GM12878 (cell line): ENCODE measurements at regions not wholly inside any gene's neighbourhood (a gene's known extent, or its start where the extent isn't known, plus 50 kb on each side); places are given as distances from the start of the nearest gene placed in this dataset.
A peak's percentile ranks its signal among the peaks of the same experiment; 100 is the strongest.

ENCODE experiments used
- ATAC-seq: fragments of 200-7000 bp; cut with Tn5 transposase; 3 replicates; pipeline ENCODE4 v1.9.1; 2020; ENCODE audit warnings: mild to moderate bottlenecking, moderate library complexity
- BruUV-seq: library from RNA; stranded (reverse); fragments of 400-500 nt; replicated peaks from 2 replicates; lab custom pipeline; 2021; lab: Mats Ljungman, UMichigan
- CTCF ChIA-PET: fragments of 300-600 bp; sonication (Branson Sonifier 250); formaldehyde crosslinking; extraction: SDS; loops from one replicate; lab custom pipeline; 2021; ENCODE audit warnings: inconsistent platforms; lab: Yijun Ruan, JAX
- POLR2A ChIA-PET: fragments of 350-600 bp; formaldehyde crosslinking; extraction: SDS; loops from one replicate; lab custom pipeline; 2021; ENCODE audit warnings: inconsistent platforms; lab: Charles Lee
- RAD21 ChIA-PET: fragments of 300-600 bp; sonication (Branson Sonifier 250); formaldehyde crosslinking; loops from one replicate; lab custom pipeline; 2023; ENCODE audit warnings: antibody characterized with exemption; ENCODE audit not compliant: unreplicated experiment; lab: Charles Lee
- SMC1A ChIA-PET: fragments of 300-600 bp; sonication (Branson Sonifier 250); formaldehyde crosslinking; loops from one replicate; lab custom pipeline; 2023; ENCODE audit not compliant: unreplicated experiment, uncharacterized antibody; lab: Charles Lee
- DNase-seq: peaks from one replicate; pipeline ENCODE4 v3.0.0-alpha.2; 2011; ENCODE audit warnings: low read depth, low spot score
- FAIRE-seq: peaks from 3 replicates; lab custom pipeline; 2011; peaks lifted over from hg19 to GRCh38; lab: Jason Lieb, UNC
- H2AFZ ChIP-seq: 2 replicates; pipeline ENCODE4 v1.6.0; 2011; ENCODE audit warnings: low read depth, low read length, control low read depth; ENCODE audit not compliant: control insufficient read depth
- H3K27ac ChIP-seq: 2 replicates; pipeline ENCODE4 v1.5.1; 2011; ENCODE audit warnings: control low read depth; ENCODE audit not compliant: control insufficient read depth, insufficient read depth
- H3K27me3 ChIP-seq, 2 experiments: replicated peaks in 1 of 2; 2 replicates each; pipeline versions ENCODE4 v1.6.0 to v1.6.1; 2011; ENCODE audit warnings: low read length in 1 of 2; ENCODE audit not compliant: control insufficient read depth in 2 of 2, insufficient read depth in 2 of 2
- H3K36me3 ChIP-seq, 2 experiments: 2 replicates each; pipeline ENCODE4 v1.5.1; 2011; ENCODE audit warnings: low read length in 1 of 2; ENCODE audit not compliant: control insufficient read depth in 2 of 2, insufficient read depth in 2 of 2
- H3K4me1 ChIP-seq: 2 replicates; pipeline ENCODE4 v1.6.1; 2011; ENCODE audit warnings: mild to moderate bottlenecking, low read length, moderate library complexity, mixed read lengths; ENCODE audit not compliant: control insufficient read depth, insufficient read depth
- H3K4me2 ChIP-seq: 2 replicates; pipeline ENCODE4 v1.6.0; 2011; ENCODE audit warnings: control low read depth; ENCODE audit not compliant: control insufficient read depth, insufficient read depth
- H3K4me3 ChIP-seq: fragments of 200-600 bp; sonication (generic); 2 replicates; pipeline ENCODE4 v1.5.1; 2016
- H3K79me2 ChIP-seq: 2 replicates; pipeline ENCODE4 v1.6.0; 2011; ENCODE audit warnings: low read length; ENCODE audit not compliant: control insufficient read depth, insufficient read depth
- H3K9ac ChIP-seq: 2 replicates; pipeline ENCODE4 v1.8.0; 2011; ENCODE audit warnings: low read length, control low read depth, mixed read lengths; ENCODE audit not compliant: control insufficient read depth, insufficient read depth
- H3K9me3 ChIP-seq: replicated peaks from 3 replicates; pipeline ENCODE4 v1.5.1; 2011; ENCODE audit warnings: mild to moderate bottlenecking, low read length; ENCODE audit not compliant: control insufficient read depth, insufficient read depth
- H4K20me1 ChIP-seq: 2 replicates; pipeline ENCODE4 v1.6.0; 2011; ENCODE audit not compliant: control insufficient read depth, insufficient read depth
- FOXM1 ChIP-seq: IDR thresholded peaks from 2 replicates; pipeline ENCODE4 v1.6.1; 2012; ENCODE audit warnings: low read depth, mild to moderate bottlenecking, inconsistent platforms, low read length, moderate library complexity
- MEF2A ChIP-seq: IDR thresholded peaks from 2 replicates; pipeline ENCODE4 v1.6.1; 2011; ENCODE audit warnings: low read depth, mild to moderate bottlenecking, low read length, moderate library complexity; ENCODE audit not compliant: insufficient read depth
- PML ChIP-seq: IDR thresholded peaks from 2 replicates; pipeline ENCODE4 v1.6.1; 2012; ENCODE audit warnings: low read length, inconsistent platforms
- RELA ChIP-seq: fragments of 450-650 bp; IDR thresholded peaks from 2 replicates; pipeline ENCODE4 v1.8.0; 2014; ENCODE audit warnings: borderline replicate concordance; ENCODE audit not compliant: partially characterized antibody
- TBL1XR1 ChIP-seq: IDR thresholded peaks from 2 replicates; pipeline ENCODE4 v1.6.1; 2012; ENCODE audit warnings: low read depth, low read length, improper control_type of control experiment
- ZNF207 ChIP-seq: fragments of 450-650 bp; IDR thresholded peaks from 2 replicates; pipeline ENCODE4 v1.6.1; 2014; ENCODE audit warnings: antibody characterized with exemption, mild to moderate bottlenecking, borderline replicate concordance
- WGBS: methylation state at CpG from one replicate; pipeline ENCODE4 v1.1.6; 2016; ENCODE audit warnings: low lambda C conversion rate; ENCODE audit not compliant: insufficient replicate concordance, insufficient coverage; ENCODE audit errors: missing lambda C conversion rate; 5-methylcytosine and 5-hydroxymethylcytosine counted together
- in situ Hi-C: fragments of 300-500 bp; cut with MboI; formaldehyde crosslinking; loops from 9 replicates; pipeline ENCODE4 v1.14.3; 2018; ENCODE audit warnings: mixed read lengths
- intact Hi-C: fragments of 100-400 bp; cut with micrococcal nuclease; formaldehyde crosslinking; loops from one replicate; pipeline ENCODE4 v1.14.2; 2022; ENCODE audit not compliant: unreplicated experiment
- TF ChIP-seq, protein P1 (sequence below), 3 experiments: IDR thresholded peaks in 2 of 3; conservative IDR thresholded peaks in 1 of 3; 2 replicates each; pipeline ENCODE4 v1.5.1; 2011; ENCODE audit warnings: low read depth in 3 of 3, low read length in 3 of 3, mild to moderate bottlenecking in 3 of 3, control low read depth in 2 of 3, moderate library complexity in 2 of 3, inconsistent platforms in 1 of 3, mixed read lengths in 1 of 3; ENCODE audit not compliant: control insufficient read depth in 2 of 3, insufficient read depth in 1 of 3; ENCODE audit errors: extremely low read depth in 1 of 3
- TF ChIP-seq, protein P2 (sequence below): IDR thresholded peaks from 2 replicates; pipeline ENCODE4 v1.6.1; 2011; ENCODE audit warnings: low read depth, mild to moderate bottlenecking, low read length, moderate library complexity, borderline replicate concordance; ENCODE audit errors: extremely low read depth

DNA sequence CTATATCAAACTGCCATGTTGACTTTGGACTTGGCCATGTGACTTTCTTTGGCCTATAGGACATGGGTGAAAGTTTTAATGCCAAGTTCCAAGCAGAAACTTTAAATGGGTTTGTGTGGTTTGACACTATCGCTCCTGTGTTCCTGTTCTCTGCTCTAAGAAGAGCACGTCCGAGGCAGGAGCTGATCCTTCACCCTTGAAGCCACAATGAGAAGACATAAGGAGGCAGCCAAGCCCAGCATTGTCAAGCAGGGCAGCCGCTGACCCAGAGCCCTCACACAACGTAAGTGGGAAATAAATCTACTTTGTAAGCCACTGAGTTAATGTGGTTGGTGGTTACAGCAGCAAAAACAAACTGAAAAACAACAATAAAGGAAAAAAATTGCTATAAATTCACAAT is 422.4 kb downstream of the PID1 start:
- H3K27ac ChIP-seq, result no peak overlapping the region
- CTCF ChIA-PET, result interaction anchor here (1.0 kb wide), 1 partner anchor 14 kb away, joined by 3 read pairs; no protein-coding TSS in a partner anchor
- no peaks in the 10 kb centered on the region for H3K79me2 ChIP-seq
- no peak for DNase-seq
- H3K27me3 ChIP-seq, result no peaks in the 10 kb centered on the region
- no TSS peak for BruUV-seq
- RAD21 ChIA-PET, result no interaction called here
- no peaks in the 10 kb centered on the region for H3K4me1 ChIP-seq
- H2AFZ ChIP-seq, result no peak overlapping the region
- ATAC-seq, result peak; percentile 57
- H3K9me3 ChIP-seq, result no peaks in the 10 kb centered on the region
- H3K36me3 ChIP-seq, result no peaks in the 10 kb centered on the region
- no peaks in the 10 kb centered on the region for H4K20me1 ChIP-seq
- in situ Hi-C loops, result no loop called here
- H3K4me2 ChIP-seq, result no peak overlapping the region
- H3K4me3 ChIP-seq, result no peak overlapping the region
- intact Hi-C loops, result no loop called here
- TF ChIP-seq FOXM1 (no peak), PML (no peak), RELA (no peak), TBL1XR1 (no peak), MEF2A (no peak), ZNF207 (no peak)
- TF ChIP-seq, protein P1, sequence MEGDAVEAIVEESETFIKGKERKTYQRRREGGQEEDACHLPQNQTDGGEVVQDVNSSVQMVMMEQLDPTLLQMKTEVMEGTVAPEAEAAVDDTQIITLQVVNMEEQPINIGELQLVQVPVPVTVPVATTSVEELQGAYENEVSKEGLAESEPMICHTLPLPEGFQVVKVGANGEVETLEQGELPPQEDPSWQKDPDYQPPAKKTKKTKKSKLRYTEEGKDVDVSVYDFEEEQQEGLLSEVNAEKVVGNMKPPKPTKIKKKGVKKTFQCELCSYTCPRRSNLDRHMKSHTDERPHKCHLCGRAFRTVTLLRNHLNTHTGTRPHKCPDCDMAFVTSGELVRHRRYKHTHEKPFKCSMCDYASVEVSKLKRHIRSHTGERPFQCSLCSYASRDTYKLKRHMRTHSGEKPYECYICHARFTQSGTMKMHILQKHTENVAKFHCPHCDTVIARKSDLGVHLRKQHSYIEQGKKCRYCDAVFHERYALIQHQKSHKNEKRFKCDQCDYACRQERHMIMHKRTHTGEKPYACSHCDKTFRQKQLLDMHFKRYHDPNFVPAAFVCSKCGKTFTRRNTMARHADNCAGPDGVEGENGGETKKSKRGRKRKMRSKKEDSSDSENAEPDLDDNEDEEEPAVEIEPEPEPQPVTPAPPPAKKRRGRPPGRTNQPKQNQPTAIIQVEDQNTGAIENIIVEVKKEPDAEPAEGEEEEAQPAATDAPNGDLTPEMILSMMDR (IDR thresholded peaks at IDR 0.05 in 2 of 3, conservative IDR thresholded peaks at IDR 0.05 in 1 of 3; ENCODE audit: control insufficient read depth in 2 of 3, extremely low read depth in 1 of 3, insufficient read depth in 1 of 3, low read depth in 3 of 3, low read length in 3 of 3), result no peak
- TF ChIP-seq, protein P2, sequence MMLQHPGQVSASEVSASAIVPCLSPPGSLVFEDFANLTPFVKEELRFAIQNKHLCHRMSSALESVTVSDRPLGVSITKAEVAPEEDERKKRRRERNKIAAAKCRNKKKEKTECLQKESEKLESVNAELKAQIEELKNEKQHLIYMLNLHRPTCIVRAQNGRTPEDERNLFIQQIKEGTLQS, result no peak
- no peak overlapping the region for H3K9ac ChIP-seq
- SMC1A ChIA-PET, result interaction anchor here (0.6 to 0.7 kb wide), 2 partner anchors 14 to 42 kb away, joined by 3 read pairs; no protein-coding TSS in a partner anchor
- no peak for FAIRE-seq
- WGBS, result 2% methylated on average over 5 of the region's 5 CpGs
- POLR2A ChIA-PET, result no interaction called here
